ENCODE measurements at regions not wholly inside any gene's neighbourhood (a gene's known extent, or its start where the extent isn't known, plus 50 kb on each side); places are given as distances from the start of the nearest gene placed in this dataset.

DNA sequence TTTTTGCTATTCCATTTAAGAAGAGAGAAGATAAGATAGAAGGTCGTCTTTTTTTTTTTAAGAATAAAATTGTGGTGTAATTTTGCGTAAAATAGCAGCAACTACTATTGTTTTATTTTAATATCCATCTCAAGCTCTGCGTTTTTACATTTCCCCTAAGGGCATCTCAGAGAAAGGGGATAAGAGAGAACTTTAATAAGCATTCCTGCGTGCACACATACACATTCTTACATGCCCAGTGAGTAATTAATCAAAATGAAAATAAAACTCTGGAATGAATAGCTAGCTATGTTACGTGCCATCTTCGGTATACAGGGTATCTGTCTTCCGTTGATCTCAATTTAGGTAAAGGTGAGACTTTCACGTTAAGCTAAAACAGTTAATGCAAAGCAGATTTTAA lies 200.3 kb upstream of the TENM3 start:
- no peak overlapping the region for H2BK120ac ChIP-seq (ENCODE audit: insufficient read depth, low read length, poor library complexity)
- no peak overlapping the region for H4K12ac ChIP-seq (ENCODE audit: low read depth, low read length)
- H3K9ac ChIP-seq (ENCODE audit: low read length): no peak overlapping the region
- no peaks in the 10 kb centered on the region for H3K4me1 ChIP-seq (ENCODE audit: control insufficient read depth in 1 of 2, insufficient read depth in 2 of 2, low read length in 2 of 2)
- no peak overlapping the region for H2AFZ ChIP-seq (ENCODE audit: insufficient read depth, low read length, poor library complexity)
- H3K4ac ChIP-seq (ENCODE audit: low read depth, low read length): no peak overlapping the region
- H3K79me2 ChIP-seq (ENCODE audit: control insufficient read depth, insufficient read depth, low read length, poor library complexity): no peaks in the 10 kb centered on the region
- no CpG with 5 or more reads among the region's 8 CpGs for WGBS (ENCODE audit: extremely low coverage, insufficient coverage, insufficient read length)
- H2BK5ac ChIP-seq (ENCODE audit: low read depth, low read length, poor library complexity): no peak overlapping the region
- H2AK5ac ChIP-seq (ENCODE audit: low read length): no peak overlapping the region
- no peak overlapping the region for H3K4me3 ChIP-seq (ENCODE audit: low read depth, low read length)
- no peaks in the 10 kb centered on the region for H3K9me3 ChIP-seq (ENCODE audit: insufficient read depth, low read depth, low read length)
- H3K23ac ChIP-seq (ENCODE audit: low read length): no peak overlapping the region
- H3K18ac ChIP-seq (ENCODE audit: low read length): no peak overlapping the region
- H4K8ac ChIP-seq (ENCODE audit: low read depth, low read length): no peak overlapping the region
- no peak for DNase-seq
- no peaks in the 10 kb centered on the region for H3K27me3 ChIP-seq (ENCODE audit: insufficient read depth, low read length)
- no peaks in the 10 kb centered on the region for H3K36me3 ChIP-seq (ENCODE audit: control insufficient read depth in 1 of 2, insufficient read depth in 2 of 2, low read length in 2 of 2)
- H3K79me1 ChIP-seq (ENCODE audit: low read length): no peaks in the 10 kb centered on the region
- no peak overlapping the region for H3K27ac ChIP-seq (ENCODE audit: low read depth, low read length)
- H3K14ac ChIP-seq (ENCODE audit: low read length): no peak overlapping the region
- H2BK12ac ChIP-seq (ENCODE audit: low read length): no peak overlapping the region
- no peak overlapping the region for H4K91ac ChIP-seq (ENCODE audit: low read depth, low read length)
- H3K4me2 ChIP-seq (ENCODE audit: low read length): no peak overlapping the region

DNA sequence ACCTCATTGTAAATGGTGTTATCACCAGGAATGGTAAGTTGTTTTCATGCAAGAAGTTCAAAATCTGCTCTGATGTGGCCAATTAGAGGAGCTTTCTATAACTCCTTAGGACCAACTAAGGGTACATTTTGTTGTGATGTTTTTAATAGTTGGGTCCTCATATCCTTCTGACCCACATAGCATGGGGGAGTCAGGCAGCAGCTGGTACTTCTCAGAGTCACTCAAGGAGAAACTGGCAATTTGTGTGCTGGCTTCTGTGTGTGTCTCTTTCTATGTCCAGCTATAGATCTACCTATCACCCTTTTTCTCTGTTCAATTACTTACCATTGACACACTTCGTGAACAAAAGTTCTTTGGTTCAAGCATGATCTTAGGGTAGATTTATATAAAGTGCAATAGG lies 194.3 kb upstream of the TENM3 start:
- Histone ChIP-seq H3K4me3 (ENCODE audit: low read depth, low read length) (no peak overlapping the region), H3K4me2 (ENCODE audit: low read length) (no peak overlapping the region), H3K79me1 (ENCODE audit: low read length) (no peaks in the 10 kb centered on the region), H2AK5ac (ENCODE audit: low read length) (no peak overlapping the region), H3K9ac (ENCODE audit: low read length) (no peak overlapping the region), H3K14ac (ENCODE audit: low read length) (no peak overlapping the region), H2AFZ (ENCODE audit: insufficient read depth, low read length, poor library complexity) (no peak overlapping the region), H3K4me1 (ENCODE audit: control insufficient read depth in 1 of 2, insufficient read depth in 2 of 2, low read length in 2 of 2) (no peaks in the 10 kb centered on the region), H2BK5ac (ENCODE audit: low read depth, low read length, poor library complexity) (no peak overlapping the region), H4K91ac (ENCODE audit: low read depth, low read length) (no peak overlapping the region), H4K8ac (ENCODE audit: low read depth, low read length) (no peak overlapping the region), H3K27me3 (ENCODE audit: insufficient read depth, low read length) (no peaks in the 10 kb centered on the region), H3K27ac (ENCODE audit: low read depth, low read length) (no peak overlapping the region), H3K4ac (ENCODE audit: low read depth, low read length) (no peak overlapping the region), H2BK120ac (ENCODE audit: insufficient read depth, low read length, poor library complexity) (no peak overlapping the region), H3K79me2 (ENCODE audit: control insufficient read depth, insufficient read depth, low read length, poor library complexity) (no peaks in the 10 kb centered on the region), H4K12ac (ENCODE audit: low read depth, low read length) (no peak overlapping the region), H3K18ac (ENCODE audit: low read length) (no peak overlapping the region), H3K36me3 (ENCODE audit: control insufficient read depth in 1 of 2, insufficient read depth in 2 of 2, low read length in 2 of 2) (no peaks in the 10 kb centered on the region), H2BK12ac (ENCODE audit: low read length) (no peak overlapping the region), H3K9me3 (ENCODE audit: insufficient read depth, low read depth, low read length) (no peaks in the 10 kb centered on the region), H3K23ac (ENCODE audit: low read length) (no peak overlapping the region)
- no peak for DNase-seq
- WGBS (ENCODE audit: extremely low coverage, insufficient coverage, insufficient read length): no CpG with 5 or more reads among the region's 1 CpG

GRCh38 chr4:182056866-182057265 lies 186.3 kb upstream of the TENM3 start:
- no peak overlapping the region for H3K23ac ChIP-seq (ENCODE audit: low read length)

DNA sequence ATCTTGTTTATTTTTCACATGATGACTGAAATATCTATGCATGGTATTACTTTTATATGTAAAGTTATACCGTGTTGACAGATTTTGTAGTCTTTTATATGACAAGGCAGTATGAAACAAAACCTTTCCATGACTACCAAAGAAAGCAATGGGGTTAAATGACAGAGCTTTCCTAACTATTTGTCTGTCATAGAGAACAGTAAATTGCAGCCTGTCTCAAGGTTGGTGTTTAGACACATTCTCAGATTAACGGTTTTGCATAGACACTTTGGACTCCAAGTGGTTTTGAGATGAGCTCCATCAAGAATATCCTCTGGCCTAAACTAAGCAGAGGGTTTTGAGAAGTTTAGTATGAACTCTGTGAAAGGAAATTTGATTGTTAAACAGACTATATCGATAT lies 180.7 kb upstream of the TENM3 start:
- no peak overlapping the region for H2BK5ac ChIP-seq (ENCODE audit: low read depth, low read length, poor library complexity)
- no peak overlapping the region for H3K4me2 ChIP-seq (ENCODE audit: low read length)
- H3K9me3 ChIP-seq (ENCODE audit: insufficient read depth, low read depth, low read length): no peaks in the 10 kb centered on the region
- whole genome bisulfite sequencing (ENCODE audit: extremely low coverage, insufficient coverage, insufficient read length): no CpG with 5 or more reads among the region's 3 CpGs
- DNase-seq: no peak
- no peak overlapping the region for H3K4me3 ChIP-seq (ENCODE audit: low read depth, low read length)
- no peaks in the 10 kb centered on the region for H3K4me1 ChIP-seq (ENCODE audit: control insufficient read depth in 1 of 2, insufficient read depth in 2 of 2, low read length in 2 of 2)
- no peak overlapping the region for H2AFZ ChIP-seq (ENCODE audit: insufficient read depth, low read length, poor library complexity)
- no peak overlapping the region for H2BK120ac ChIP-seq (ENCODE audit: insufficient read depth, low read length, poor library complexity)
- H3K79me2 ChIP-seq (ENCODE audit: control insufficient read depth, insufficient read depth, low read length, poor library complexity): no peaks in the 10 kb centered on the region
- no peak overlapping the region for H4K12ac ChIP-seq (ENCODE audit: low read depth, low read length)
- no peak overlapping the region for H3K27ac ChIP-seq (ENCODE audit: low read depth, low read length)
- H3K36me3 ChIP-seq (ENCODE audit: control insufficient read depth in 1 of 2, insufficient read depth in 2 of 2, low read length in 2 of 2): no peaks in the 10 kb centered on the region
- no peak overlapping the region for H4K91ac ChIP-seq (ENCODE audit: low read depth, low read length)
- H4K8ac ChIP-seq (ENCODE audit: low read depth, low read length): no peak overlapping the region
- H3K14ac ChIP-seq (ENCODE audit: low read length): no peak overlapping the region
- no peak overlapping the region for H2AK5ac ChIP-seq (ENCODE audit: low read length)
- H3K18ac ChIP-seq (ENCODE audit: low read length): no peak overlapping the region
- no peak overlapping the region for H3K23ac ChIP-seq (ENCODE audit: low read length)
- H3K27me3 ChIP-seq (ENCODE audit: insufficient read depth, low read length): no peaks in the 10 kb centered on the region
- H3K79me1 ChIP-seq (ENCODE audit: low read length): no peaks in the 10 kb centered on the region
- no peak overlapping the region for H2BK12ac ChIP-seq (ENCODE audit: low read length)
- H3K4ac ChIP-seq (ENCODE audit: low read depth, low read length): no peak overlapping the region
- H3K9ac ChIP-seq (ENCODE audit: low read length): no peak overlapping the region

More at GRCh38 chr4:182056866-182057265, 186.3 kb upstream of the TENM3 start:
- H2BK5ac ChIP-seq (ENCODE audit: low read depth, low read length, poor library complexity): no peak overlapping the region
- no peak overlapping the region for H3K4me2 ChIP-seq (ENCODE audit: low read length)
- H3K79me2 ChIP-seq (ENCODE audit: control insufficient read depth, insufficient read depth, low read length, poor library complexity): no peaks in the 10 kb centered on the region
- no peaks in the 10 kb centered on the region for H3K9me3 ChIP-seq (ENCODE audit: insufficient read depth, low read depth, low read length)
- no peak overlapping the region for H2AFZ ChIP-seq (ENCODE audit: insufficient read depth, low read length, poor library complexity)
- no peak overlapping the region for H2BK120ac ChIP-seq (ENCODE audit: insufficient read depth, low read length, poor library complexity)
- no peaks in the 10 kb centered on the region for H3K79me1 ChIP-seq (ENCODE audit: low read length)
- H4K8ac ChIP-seq (ENCODE audit: low read depth, low read length): no peak overlapping the region
- H3K4me3 ChIP-seq (ENCODE audit: low read depth, low read length): no peak overlapping the region
- H3K4me1 ChIP-seq (ENCODE audit: control insufficient read depth in 1 of 2, insufficient read depth in 2 of 2, low read length in 2 of 2): no peaks in the 10 kb centered on the region
- no peak overlapping the region for H2BK12ac ChIP-seq (ENCODE audit: low read length)
- H3K27me3 ChIP-seq (ENCODE audit: insufficient read depth, low read length): no peaks in the 10 kb centered on the region
- H3K18ac ChIP-seq (ENCODE audit: low read length): no peak overlapping the region
- H4K91ac ChIP-seq (ENCODE audit: low read depth, low read length): no peak overlapping the region
- no CpG with 5 or more reads among the region's 6 CpGs for WGBS (ENCODE audit: extremely low coverage, insufficient coverage, insufficient read length)
- DNase-seq: no peak
- no peak overlapping the region for H3K4ac ChIP-seq (ENCODE audit: low read depth, low read length)
- H3K27ac ChIP-seq (ENCODE audit: low read depth, low read length): no peak overlapping the region
- H3K14ac ChIP-seq (ENCODE audit: low read length): no peak overlapping the region
- H4K12ac ChIP-seq (ENCODE audit: low read depth, low read length): no peak overlapping the region
- H3K9ac ChIP-seq (ENCODE audit: low read length): no peak overlapping the region
- H3K36me3 ChIP-seq (ENCODE audit: control insufficient read depth in 1 of 2, insufficient read depth in 2 of 2, low read length in 2 of 2): no peaks in the 10 kb centered on the region
- no peak overlapping the region for H2AK5ac ChIP-seq (ENCODE audit: low read length)
